Progenitor cell of endocrine pancreas (in vitro differentiated cells): ENCODE measurements at regions not wholly inside any gene's neighbourhood (a gene's known extent, or its start where the extent isn't known, plus 50 kb on each side); places are given as distances from the start of the nearest gene placed in this dataset.

Source experiments
- DNase-seq: peaks from one replicate; pipeline ENCODE4 v3.0.0; 2021; ENCODE audit warnings: low spot score; ENCODE audit not compliant: unreplicated experiment
- H3K27ac Mint-ChIP-seq: 2 replicates; pipeline ENCODE4 v1.8.0; 2021; ENCODE audit warnings: mild to moderate bottlenecking, moderate library complexity, mixed read lengths
- H3K27me3 Mint-ChIP-seq: 2 replicates; pipeline ENCODE4 v1.8.0; 2021; ENCODE audit warnings: mixed read lengths
- H3K36me3 Mint-ChIP-seq: 2 replicates; pipeline ENCODE4 v1.8.0; 2022; ENCODE audit warnings: mixed read lengths; ENCODE audit not compliant: insufficient read depth
- H3K4me1 Mint-ChIP-seq: 2 replicates; pipeline ENCODE4 v1.8.0; 2021; ENCODE audit warnings: low read depth, mixed read lengths
- H3K4me3 Mint-ChIP-seq: 2 replicates; pipeline ENCODE4 v1.8.0; 2021; ENCODE audit warnings: low read depth, mild to moderate bottlenecking, moderate library complexity, mixed read lengths
- H3K9me3 Mint-ChIP-seq: 2 replicates; pipeline ENCODE4 v1.8.0; 2021; ENCODE audit warnings: low read depth, mixed read lengths
- CTCF ChIP-seq: fragments of 200-600 bp; sonication (generic); IDR thresholded peaks from one replicate; pipeline ENCODE4 v1.5.0; 2021; ENCODE audit warnings: antibody characterized with exemption, mild to moderate bottlenecking; ENCODE audit not compliant: unreplicated experiment

- peaks cover 2% of the 10 kb centered on the region for H3K36me3 Mint-ChIP-seq
- H3K9me3 Mint-ChIP-seq: no peaks in the 10 kb centered on the region
- TF ChIP-seq CTCF: no peak
- no peak overlapping the region for H3K4me3 Mint-ChIP-seq
- no peaks in the 10 kb centered on the region for H3K27me3 Mint-ChIP-seq
- H3K4me1 Mint-ChIP-seq: peaks cover 18% of the 10 kb centered on the region
- H3K27ac Mint-ChIP-seq: no peak overlapping the region
- DNase-seq: no peak
Measured at GRCh38 chr16:79756571-79756970, 156.0 kb upstream of the MAF start.

- no peak for TF ChIP-seq CTCF
- Mint-ChIP-seq H3K27ac (peak overlapping the region; percentile 4), H3K36me3 (peaks cover 3% of the 10 kb centered on the region), H3K9me3 (peaks cover 5% of the 10 kb centered on the region), H3K4me3 (no peak overlapping the region), H3K4me1 (peaks cover 18% of the 10 kb centered on the region), H3K27me3 (no peaks in the 10 kb centered on the region)
- DNase-seq: no peak
Measured at GRCh38 chr16:79754501-79754900, 154.0 kb upstream of the MAF start.

- Mint-ChIP-seq H3K4me1 (peaks cover 15% of the 10 kb centered on the region), H3K27me3 (no peaks in the 10 kb centered on the region), H3K9me3 (peaks cover 9% of the 10 kb centered on the region), H3K36me3 (peaks cover 5% of the 10 kb centered on the region), H3K4me3 (no peak overlapping the region), H3K27ac (peak overlapping the region; percentile 4)
- TF ChIP-seq CTCF: no peak
- no peak for DNase-seq
Measured at GRCh38 chr16:79754081-79754480, 153.5 kb upstream of the MAF start.

- Mint-ChIP-seq H3K4me1 (peaks cover 12% of the 10 kb centered on the region), H3K36me3 (peaks cover 5% of the 10 kb centered on the region), H3K27ac (no peak overlapping the region), H3K9me3 (peaks cover 10% of the 10 kb centered on the region), H3K4me3 (no peak overlapping the region), H3K27me3 (no peaks in the 10 kb centered on the region)
- DNase-seq: no peak
- no peak for TF ChIP-seq CTCF
Measured at GRCh38 chr16:79753286-79753685, 152.7 kb upstream of the MAF start.

GRCh38 chr16:79752396-79752795 lies 151.9 kb upstream of the MAF start:
- Mint-ChIP-seq H3K27me3 (no peaks in the 10 kb centered on the region), H3K36me3 (peaks cover 5% of the 10 kb centered on the region), H3K4me1 (peaks cover 11% of the 10 kb centered on the region), H3K27ac (no peak overlapping the region), H3K4me3 (no peak overlapping the region), H3K9me3 (peaks cover 10% of the 10 kb centered on the region)
- TF ChIP-seq CTCF: no peak
- DNase-seq: no peak
